Smooth muscle cell (in vitro differentiated cells): ENCODE measurements at regions not wholly inside any gene's neighbourhood (a gene's known extent, or its start where the extent isn't known, plus 50 kb on each side); places are given as distances from the start of the nearest gene placed in this dataset.

Experiments used
- DNase-seq: peaks from one replicate; lab custom pipeline; 2025; ENCODE audit not compliant: unreplicated experiment; lab: John Stamatoyannopoulos, UW
- H2AFZ ChIP-seq: fragments of 200-600 bp; sonication (generic); 2 replicates; pipeline ENCODE4 v1.6.0; 2016; ENCODE audit warnings: antibody characterized with exemption, low read depth, mild to moderate bottlenecking
- H3F3A ChIP-seq: fragments of 200-600 bp; sonication (generic); 2 replicates; pipeline ENCODE4 v1.6.0; 2017; ENCODE audit warnings: antibody characterized with exemption, low read depth
- H3K27ac ChIP-seq: fragments of 200-600 bp; sonication (generic); 2 replicates; pipeline ENCODE4 v1.5.1; 2016; ENCODE audit warnings: low read depth, mild to moderate bottlenecking
- H3K27me3 ChIP-seq: fragments of 200-600 bp; sonication (generic); 2 replicates; pipeline ENCODE4 v1.6.1; 2016; ENCODE audit warnings: low read depth, mild to moderate bottlenecking
- H3K36me3 ChIP-seq: fragments of 200-600 bp; sonication (generic); 2 replicates; pipeline ENCODE4 v1.5.1; 2016; ENCODE audit warnings: low read depth
- H3K4me1 ChIP-seq: fragments of 200-600 bp; sonication (generic); 2 replicates; pipeline ENCODE4 v1.5.1; 2016; ENCODE audit warnings: low read depth
- H3K4me2 ChIP-seq: fragments of 200-600 bp; sonication (generic); 2 replicates; pipeline ENCODE4 v1.6.0; 2016; ENCODE audit warnings: mild to moderate bottlenecking
- H3K4me3 ChIP-seq: fragments of 200-600 bp; sonication (generic); 2 replicates; pipeline ENCODE4 v1.5.1; 2016; ENCODE audit warnings: mild to moderate bottlenecking
- H3K79me2 ChIP-seq: fragments of 200-600 bp; sonication (generic); 2 replicates; pipeline ENCODE4 v1.6.0; 2016; ENCODE audit warnings: low read depth, mild to moderate bottlenecking
- H3K9ac ChIP-seq: fragments of 200-600 bp; sonication (generic); 2 replicates; pipeline ENCODE4 v1.6.0; 2016; ENCODE audit warnings: low read depth
- H3K9me3 ChIP-seq: fragments of 200-600 bp; sonication (generic); replicated peaks from 2 replicates; pipeline ENCODE4 v1.5.1; 2016; ENCODE audit warnings: low read depth
- H4K20me1 ChIP-seq: fragments of 200-600 bp; sonication (generic); 2 replicates; pipeline ENCODE4 v1.6.0; 2016; ENCODE audit warnings: low read depth
- CTCF ChIP-seq: fragments of 200-600 bp; sonication (generic); IDR thresholded peaks from 2 replicates; pipeline ENCODE4 v1.5.1; 2017; ENCODE audit warnings: borderline replicate concordance, mild to moderate bottlenecking, antibody characterized with exemption; ENCODE audit not compliant: insufficient read depth, poor library complexity, severe bottlenecking
- WGBS: methylation state at CpG from one replicate; pipeline ENCODE4 v1.1.7; 2016; ENCODE audit warnings: low lambda C conversion rate; 5-methylcytosine and 5-hydroxymethylcytosine counted together

- 70% methylated on average over 2 of the region's 2 CpGs for WGBS
- no peaks in the 10 kb centered on the region for H3F3A ChIP-seq
- no peak overlapping the region for H3K4me2 ChIP-seq
- H3K36me3 ChIP-seq, result no peaks in the 10 kb centered on the region
- H3K4me1 ChIP-seq, result no peaks in the 10 kb centered on the region
- H3K79me2 ChIP-seq, result no peaks in the 10 kb centered on the region
- no peaks in the 10 kb centered on the region for H4K20me1 ChIP-seq
- TF ChIP-seq CTCF, result no peak
- H3K27me3 ChIP-seq, result no peaks in the 10 kb centered on the region
- DNase-seq, result no peak
- H2AFZ ChIP-seq, result no peak overlapping the region
- H3K9ac ChIP-seq, result no peak overlapping the region
- no peak overlapping the region for H3K4me3 ChIP-seq
- H3K9me3 ChIP-seq, result no peaks in the 10 kb centered on the region
- H3K27ac ChIP-seq, result no peak overlapping the region
Measured at GRCh38 chr10:30125496-30125895, 66.1 kb upstream of the JCAD start.

- WGBS, result 95% methylated on average over 6 of the region's 6 CpGs
- TF ChIP-seq CTCF, result no peak
- Histone ChIP-seq H4K20me1 (no peaks in the 10 kb centered on the region), H3K4me3 (no peak overlapping the region), H3K27me3 (no peaks in the 10 kb centered on the region), H3K4me2 (no peak overlapping the region), H3K36me3 (no peaks in the 10 kb centered on the region), H3K9ac (no peak overlapping the region), H3K4me1 (no peaks in the 10 kb centered on the region), H3K9me3 (no peaks in the 10 kb centered on the region), H3K79me2 (no peaks in the 10 kb centered on the region), H2AFZ (no peak overlapping the region), H3F3A (no peaks in the 10 kb centered on the region), H3K27ac (no peak overlapping the region)
- no peak for DNase-seq
Measured at GRCh38 chr10:30124704-30125103, 65.3 kb upstream of the JCAD start.

- Histone ChIP-seq H3K79me2 (no peaks in the 10 kb centered on the region), H3F3A (no peaks in the 10 kb centered on the region), H4K20me1 (no peaks in the 10 kb centered on the region), H3K27me3 (no peaks in the 10 kb centered on the region), H3K4me1 (no peaks in the 10 kb centered on the region), H3K27ac (no peak overlapping the region), H3K9me3 (no peaks in the 10 kb centered on the region), H3K9ac (no peak overlapping the region), H3K4me2 (no peak overlapping the region), H2AFZ (no peak overlapping the region), H3K36me3 (no peaks in the 10 kb centered on the region), H3K4me3 (no peak overlapping the region)
- WGBS, result 35% methylated on average over 2 of the region's 2 CpGs
- no peak for TF ChIP-seq CTCF
- DNase-seq, result no peak
Measured at GRCh38 chr10:30121401-30121800, 62.0 kb upstream of the JCAD start.

GRCh38 chr10:30118590-30118989 lies 59.2 kb upstream of the JCAD start:
- no peaks in the 10 kb centered on the region for H3K36me3 ChIP-seq
- no peaks in the 10 kb centered on the region for H3F3A ChIP-seq
- TF ChIP-seq CTCF, result no peak
- H3K9me3 ChIP-seq, result no peaks in the 10 kb centered on the region
- H4K20me1 ChIP-seq, result no peaks in the 10 kb centered on the region
- no peaks in the 10 kb centered on the region for H3K79me2 ChIP-seq
- H2AFZ ChIP-seq, result no peak overlapping the region
- H3K4me1 ChIP-seq, result peaks cover 10% of the 10 kb centered on the region
- no peaks in the 10 kb centered on the region for H3K27me3 ChIP-seq
- no peak overlapping the region for H3K27ac ChIP-seq
- no peak overlapping the region for H3K9ac ChIP-seq
- WGBS, result 90% methylated on average over 3 of the region's 3 CpGs
- H3K4me2 ChIP-seq, result no peak overlapping the region
- no peak for DNase-seq
- no peak overlapping the region for H3K4me3 ChIP-seq
